ENCODE measurements at regions not wholly inside any gene's neighbourhood (a gene's known extent, or its start where the extent isn't known, plus 50 kb on each side); places are given as distances from the start of the nearest gene placed in this dataset.

DNA sequence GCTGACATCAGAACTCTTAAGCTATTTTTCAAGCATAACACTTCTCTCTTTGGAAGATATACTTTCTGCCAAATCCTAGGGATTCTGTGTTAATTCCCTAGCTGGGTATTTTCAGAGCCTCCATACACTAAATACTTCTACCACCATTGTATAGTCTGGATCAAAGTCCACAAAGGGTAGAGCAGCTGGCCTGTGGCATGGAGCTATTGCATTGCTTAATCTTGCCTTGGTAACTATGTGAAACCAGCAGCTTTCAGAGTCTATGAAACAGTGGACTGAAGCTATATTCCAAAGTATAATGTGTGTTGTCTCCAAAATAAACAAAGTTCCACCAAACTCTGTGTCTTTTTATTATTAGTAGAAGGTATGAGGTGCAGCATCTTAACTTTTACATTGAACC lies 296.9 kb upstream of the CDH19 start:
- DNase-seq (ENCODE audit: low read depth in 1 of 2, low spot score in 2 of 2) (no peak), FAIRE-seq (no peak)
- Histone ChIP-seq H3K79me2 (ENCODE audit: control insufficient read depth in 1 of 2, insufficient read depth in 2 of 2, low read length in 2 of 2) (no peaks in the 10 kb centered on the region), H2BK5ac (ENCODE audit: low read depth, low read length) (no peak overlapping the region), H3K27ac (ENCODE audit: low read depth, low read length) (no peak overlapping the region), H4K5ac (ENCODE audit: insufficient read length, low read depth, low read length) (no peak overlapping the region), H3K4me1 (replicated peaks in 1 of 4; ENCODE audit: control insufficient read depth in 3 of 4, insufficient read depth in 4 of 4, low read length in 3 of 4) (no peaks in the 10 kb centered on the region), H4K91ac (replicated peaks; ENCODE audit: insufficient read length, low read length) (no peak overlapping the region), H2AK5ac (ENCODE audit: low read depth, low read length) (no peak overlapping the region), H3K36me3 (ENCODE audit: control insufficient read depth in 2 of 4, insufficient read depth in 4 of 4, low read length in 3 of 4) (no peaks in the 10 kb centered on the region), H3K18ac (ENCODE audit: extremely low read depth, low read length) (no peak overlapping the region), H4K8ac (ENCODE audit: extremely low read depth, insufficient read depth, low read length) (no peak overlapping the region), H3K27me3 (replicated peaks in 1 of 4; ENCODE audit: control insufficient read depth in 3 of 4, extremely low read depth in 1 of 4, insufficient read depth in 3 of 4, low read length in 3 of 4) (peaks cover 0 to 2% (median 0%) of the 10 kb centered on the region in 4 experiments; a peak in 1 of 7 replicates), H3K23ac (ENCODE audit: insufficient read length) (no peak overlapping the region), H3K56ac (replicated peaks; ENCODE audit: insufficient read length, low read depth, low read length) (no peak overlapping the region), H3K14ac (ENCODE audit: insufficient read length) (no peak overlapping the region), H2BK120ac (replicated peaks; ENCODE audit: low read depth, low read length) (no peak overlapping the region), H3K4me2 (ENCODE audit: insufficient read depth in 1 of 2, low read depth in 2 of 2, low read length in 2 of 2) (no peak overlapping the region), H2BK12ac (ENCODE audit: low read depth, low read length) (no peak overlapping the region), H3K4me3 (ENCODE audit: extremely low read depth in 1 of 4, insufficient read depth in 2 of 4, low read depth in 3 of 4, low read length in 4 of 4) (no peak overlapping the region), H2BK15ac (ENCODE audit: low read length) (no peak overlapping the region), H3K9ac (replicated peaks in 1 of 4; ENCODE audit: extremely low read depth in 1 of 4, low read depth in 3 of 4, low read length in 3 of 4) (no peak overlapping the region), H3K9me3 (ENCODE audit: insufficient read depth in 2 of 2, low read depth in 1 of 2, low read length in 1 of 2) (no peaks in the 10 kb centered on the region), H2BK20ac (ENCODE audit: low read length) (no peak overlapping the region), H3K23me2 (ENCODE audit: low read depth, low read length) (no peaks in the 10 kb centered on the region), H2AFZ (ENCODE audit: low read length) (no peak overlapping the region), H3K79me1 (ENCODE audit: low read depth, low read length) (no peaks in the 10 kb centered on the region), H3K4ac (replicated peaks; ENCODE audit: insufficient read length, low read depth, low read length) (no peak overlapping the region), H4K20me1 (replicated peaks in 1 of 2; ENCODE audit: control insufficient read depth in 1 of 2, insufficient read depth in 2 of 2, low read length in 2 of 2) (no peaks in the 10 kb centered on the region)
- CTCF ChIA-PET (ENCODE audit: partially characterized antibody) = interaction anchor here (0.7 to 1.3 kb wide), 4 partner anchors 14 to 341 kb away, joined by 3 to 4 read pairs (median 3); no protein-coding TSS in a partner anchor
- TF ChIP-seq SIRT6 (IDR thresholded peaks at IDR 0.05; ENCODE audit: low read length) (no peak), SIN3A (conservative IDR thresholded peaks at IDR 0.05 in 1 of 2, IDR thresholded peaks at IDR 0.05 in 1 of 2; ENCODE audit: low read depth in 1 of 2, low read length in 2 of 2) (no peak), GABPA (IDR thresholded peaks at IDR 0.05; ENCODE audit: borderline replicate concordance, insufficient read depth, low read length) (no peak), CEBPB (IDR thresholded peaks at IDR 0.05; ENCODE audit: low read depth, low read length) (no peak), TBP (IDR thresholded peaks at IDR 0.05; ENCODE audit: low read depth, low read length) (no peak), JUN (IDR thresholded peaks at IDR 0.05; ENCODE audit: low read depth, low read length) (no peak)
- TF ChIP-seq, protein P1, sequence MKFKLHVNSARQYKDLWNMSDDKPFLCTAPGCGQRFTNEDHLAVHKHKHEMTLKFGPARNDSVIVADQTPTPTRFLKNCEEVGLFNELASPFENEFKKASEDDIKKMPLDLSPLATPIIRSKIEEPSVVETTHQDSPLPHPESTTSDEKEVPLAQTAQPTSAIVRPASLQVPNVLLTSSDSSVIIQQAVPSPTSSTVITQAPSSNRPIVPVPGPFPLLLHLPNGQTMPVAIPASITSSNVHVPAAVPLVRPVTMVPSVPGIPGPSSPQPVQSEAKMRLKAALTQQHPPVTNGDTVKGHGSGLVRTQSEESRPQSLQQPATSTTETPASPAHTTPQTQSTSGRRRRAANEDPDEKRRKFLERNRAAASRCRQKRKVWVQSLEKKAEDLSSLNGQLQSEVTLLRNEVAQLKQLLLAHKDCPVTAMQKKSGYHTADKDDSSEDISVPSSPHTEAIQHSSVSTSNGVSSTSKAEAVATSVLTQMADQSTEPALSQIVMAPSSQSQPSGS (IDR thresholded peaks at IDR 0.05; ENCODE audit: low read length) = no peak
- POLR2A ChIA-PET (ENCODE audit: partially characterized antibody) = no interaction called here

Data from H1 (cell line).